ENCODE measurements at regions not wholly inside any gene's neighbourhood (a gene's known extent, or its start where the extent isn't known, plus 50 kb on each side); places are given as distances from the start of the nearest gene placed in this dataset.

GRCh38 chr9:29945012-29945411 lies 2371.7 kb upstream of the C9orf72 start:
- TF ChIP-seq POLR2A (IDR thresholded peaks at IDR 0.05; ENCODE audit: low read length) (no peak), GATA1 (IDR thresholded peaks at IDR 0.05; ENCODE audit: low read depth, low read length) (no peak)

Data from erythroblast (primary cell).